Vagina (tissue), 2 donors: ENCODE measurements at regions not wholly inside any gene's neighbourhood (a gene's known extent, or its start where the extent isn't known, plus 50 kb on each side); places are given as distances from the start of the nearest gene placed in this dataset.

Experiments used
- POLR2A ChIP-seq, 2 donors: fragments of 450-650 bp; IDR thresholded peaks; one replicate each; pipeline ENCODE4 v1.6.1; 2017; ENCODE audit warnings: antibody characterized with exemption in 2 of 2, mild to moderate bottlenecking in 2 of 2, moderate library complexity in 2 of 2
- TF ChIP-seq, protein P1 (sequence below), 3 experiments: fragments of 450-650 bp in 2 of 3; fragments of 200-600 bp in 1 of 3; sonication (generic) in 1 of 3; IDR thresholded peaks; one replicate each; pipeline ENCODE4 v1.5.1; 2017 to 2019; ENCODE audit warnings: antibody characterized with exemption in 3 of 3, mild to moderate bottlenecking in 2 of 3, moderate library complexity in 2 of 3

DNA sequence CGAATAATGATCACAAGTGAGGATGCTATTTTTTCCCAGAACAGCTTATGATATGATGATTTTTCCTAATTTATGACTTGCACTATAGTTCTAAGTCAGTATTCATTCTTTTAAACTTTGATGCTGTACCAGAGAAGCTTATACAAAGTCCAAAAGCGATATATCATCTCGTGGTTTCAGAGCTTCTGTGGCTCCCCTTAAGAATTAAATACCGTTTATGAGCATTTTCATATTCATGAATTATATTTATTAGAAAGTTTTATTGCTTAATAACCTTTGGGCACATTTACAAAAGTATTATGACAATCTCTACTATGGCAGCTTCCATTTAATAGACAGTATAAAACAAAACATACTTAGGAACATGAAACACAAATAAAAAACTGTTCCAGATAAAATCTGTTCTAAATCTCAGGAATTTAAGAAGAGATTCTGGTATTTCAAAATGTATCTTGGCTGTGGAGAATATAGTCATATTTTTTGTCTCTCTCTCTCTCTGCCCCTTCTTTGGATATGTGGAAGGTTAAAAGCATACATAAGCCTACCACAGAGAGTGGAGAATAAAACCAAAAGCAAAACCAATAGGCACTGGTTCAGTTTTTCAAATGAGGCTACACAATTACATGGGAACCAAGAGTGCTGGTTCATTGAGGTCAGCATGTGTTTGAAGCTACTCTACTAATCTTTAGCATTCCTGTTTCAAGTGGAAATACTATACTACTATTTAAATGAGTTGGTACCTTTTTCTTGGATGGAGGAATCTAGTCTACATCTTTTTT is 884.5 kb upstream of the GJE1 start:
- TF ChIP-seq, protein P1, sequence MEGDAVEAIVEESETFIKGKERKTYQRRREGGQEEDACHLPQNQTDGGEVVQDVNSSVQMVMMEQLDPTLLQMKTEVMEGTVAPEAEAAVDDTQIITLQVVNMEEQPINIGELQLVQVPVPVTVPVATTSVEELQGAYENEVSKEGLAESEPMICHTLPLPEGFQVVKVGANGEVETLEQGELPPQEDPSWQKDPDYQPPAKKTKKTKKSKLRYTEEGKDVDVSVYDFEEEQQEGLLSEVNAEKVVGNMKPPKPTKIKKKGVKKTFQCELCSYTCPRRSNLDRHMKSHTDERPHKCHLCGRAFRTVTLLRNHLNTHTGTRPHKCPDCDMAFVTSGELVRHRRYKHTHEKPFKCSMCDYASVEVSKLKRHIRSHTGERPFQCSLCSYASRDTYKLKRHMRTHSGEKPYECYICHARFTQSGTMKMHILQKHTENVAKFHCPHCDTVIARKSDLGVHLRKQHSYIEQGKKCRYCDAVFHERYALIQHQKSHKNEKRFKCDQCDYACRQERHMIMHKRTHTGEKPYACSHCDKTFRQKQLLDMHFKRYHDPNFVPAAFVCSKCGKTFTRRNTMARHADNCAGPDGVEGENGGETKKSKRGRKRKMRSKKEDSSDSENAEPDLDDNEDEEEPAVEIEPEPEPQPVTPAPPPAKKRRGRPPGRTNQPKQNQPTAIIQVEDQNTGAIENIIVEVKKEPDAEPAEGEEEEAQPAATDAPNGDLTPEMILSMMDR (IDR thresholded peaks at IDR 0.05), result no peak
- TF ChIP-seq POLR2A (IDR thresholded peaks at IDR 0.05), result no peak
